ENCODE measurements at regions not wholly inside any gene's neighbourhood (a gene's known extent, or its start where the extent isn't known, plus 50 kb on each side); places are given as distances from the start of the nearest gene placed in this dataset.
A peak's percentile ranks its signal among the peaks of the same experiment; 100 is the strongest.
"Not testable (repeated sequence)": the region's sequence is repeated elsewhere in the genome, so short reads cannot be mapped to it uniquely, and the experiment has no call there.

- DNase-seq = no peak
- no peaks in the 10 kb centered on the region for H3K27me3 ChIP-seq (ENCODE audit: control insufficient read depth, insufficient read depth, low read length)
- H3K36me3 ChIP-seq (replicated peaks; ENCODE audit: control insufficient read depth, insufficient read depth, low read length) = no peaks in the 10 kb centered on the region
- no peak overlapping the region for H3K4me3 ChIP-seq (ENCODE audit: insufficient read depth, low read depth, low read length)
Observed at GRCh38 chr1:98575955-98576354, 85.6 kb upstream of the SNX7 start.

GRCh38 chr1:98565951-98566350 is 95.6 kb upstream of the SNX7 start:
- H3K36me3 ChIP-seq (replicated peaks; ENCODE audit: control insufficient read depth, insufficient read depth, low read length) = no peaks in the 10 kb centered on the region
- DNase-seq = no peak
- H3K4me3 ChIP-seq (ENCODE audit: insufficient read depth, low read depth, low read length) = no peak overlapping the region
- no peaks in the 10 kb centered on the region for H3K27me3 ChIP-seq (ENCODE audit: control insufficient read depth, insufficient read depth, low read length)

GRCh38 chr1:98559291-98559690 is 102.2 kb upstream of the SNX7 start:
- Histone ChIP-seq H3K27me3 (ENCODE audit: control insufficient read depth, insufficient read depth, low read length) (no peaks in the 10 kb centered on the region; the same call in 1 of the 2 replicates), H3K4me3 (ENCODE audit: insufficient read depth, low read depth, low read length) (no peak overlapping the region), H3K36me3 (replicated peaks; ENCODE audit: control insufficient read depth, insufficient read depth, low read length) (no peaks in the 10 kb centered on the region)
- DNase-seq = no peak

- no peaks in the 10 kb centered on the region for H3K36me3 ChIP-seq (replicated peaks; ENCODE audit: control insufficient read depth, insufficient read depth, low read length)
- H3K4me3 ChIP-seq (ENCODE audit: insufficient read depth, low read depth, low read length) = no peak overlapping the region
- peak; percentile 4 for DNase-seq
- no peaks in the 10 kb centered on the region; the same call in none of the 2 replicates for H3K27me3 ChIP-seq (ENCODE audit: control insufficient read depth, insufficient read depth, low read length)
Observed at GRCh38 chr1:98557895-98558294, 103.6 kb upstream of the SNX7 start.

GRCh38 chr1:98556521-98557158 is 104.9 kb upstream of the SNX7 start:
- DNase-seq = peak; percentile 6
- Histone ChIP-seq H3K4me3 (ENCODE audit: insufficient read depth, low read depth, low read length) (no peak overlapping the region), H3K27me3 (ENCODE audit: control insufficient read depth, insufficient read depth, low read length) (no peaks in the 10 kb centered on the region; the same call in none of the 2 replicates), H3K36me3 (replicated peaks; ENCODE audit: control insufficient read depth, insufficient read depth, low read length) (no peaks in the 10 kb centered on the region)

- Histone ChIP-seq H3K27me3 (ENCODE audit: control insufficient read depth, insufficient read depth, low read length) (no peaks in the 10 kb centered on the region; the same call in none of the 2 replicates), H3K36me3 (replicated peaks; ENCODE audit: control insufficient read depth, insufficient read depth, low read length) (no peaks in the 10 kb centered on the region), H3K4me3 (ENCODE audit: insufficient read depth, low read depth, low read length) (no peak overlapping the region)
- DNase-seq = no peak
Observed at GRCh38 chr1:98555814-98556213, 105.7 kb upstream of the SNX7 start.

- not testable (repeated sequence) for DNase-seq; H3K4me3 ChIP-seq (ENCODE audit: insufficient read depth, low read depth, low read length); H3K27me3 ChIP-seq (ENCODE audit: control insufficient read depth, insufficient read depth, low read length); H3K36me3 ChIP-seq (replicated peaks; ENCODE audit: control insufficient read depth, insufficient read depth, low read length)
Observed at GRCh38 chr1:98552576-98553074, 108.9 kb upstream of the SNX7 start.

GRCh38 chr1:98550076-98550475 is 111.4 kb upstream of the SNX7 start:
- no peak for DNase-seq
- Histone ChIP-seq H3K4me3 (ENCODE audit: insufficient read depth, low read depth, low read length) (no peak overlapping the region), H3K36me3 (replicated peaks; ENCODE audit: control insufficient read depth, insufficient read depth, low read length) (no peaks in the 10 kb centered on the region), H3K27me3 (ENCODE audit: control insufficient read depth, insufficient read depth, low read length) (no peaks in the 10 kb centered on the region; the same call in 1 of the 2 replicates)

GRCh38 chr1:98546319-98546718 is 115.2 kb upstream of the SNX7 start:
- no peaks in the 10 kb centered on the region for H3K27me3 ChIP-seq (ENCODE audit: control insufficient read depth, insufficient read depth, low read length)
- DNase-seq = no peak
- no peak overlapping the region for H3K4me3 ChIP-seq (ENCODE audit: insufficient read depth, low read depth, low read length)
- no peaks in the 10 kb centered on the region for H3K36me3 ChIP-seq (replicated peaks; ENCODE audit: control insufficient read depth, insufficient read depth, low read length)

- Histone ChIP-seq H3K36me3 (replicated peaks; ENCODE audit: control insufficient read depth, insufficient read depth, low read length) (no peaks in the 10 kb centered on the region), H3K4me3 (ENCODE audit: insufficient read depth, low read depth, low read length) (no peak overlapping the region), H3K27me3 (ENCODE audit: control insufficient read depth, insufficient read depth, low read length) (no peaks in the 10 kb centered on the region)
- DNase-seq = no peak
Observed at GRCh38 chr1:98538106-98538505, 123.4 kb upstream of the SNX7 start.

- H3K4me3 ChIP-seq (ENCODE audit: insufficient read depth, low read depth, low read length) = no peak overlapping the region
- H3K36me3 ChIP-seq (replicated peaks; ENCODE audit: control insufficient read depth, insufficient read depth, low read length) = no peaks in the 10 kb centered on the region
- DNase-seq = no peak
- no peaks in the 10 kb centered on the region for H3K27me3 ChIP-seq (ENCODE audit: control insufficient read depth, insufficient read depth, low read length)
Observed at GRCh38 chr1:98523256-98523655, 138.3 kb upstream of the SNX7 start.

- Histone ChIP-seq H3K36me3 (replicated peaks; ENCODE audit: control insufficient read depth, insufficient read depth, low read length) (no peaks in the 10 kb centered on the region), H3K4me3 (ENCODE audit: insufficient read depth, low read depth, low read length) (no peak overlapping the region), H3K27me3 (ENCODE audit: control insufficient read depth, insufficient read depth, low read length) (no peaks in the 10 kb centered on the region)
- no peak for DNase-seq
Observed at GRCh38 chr1:98516306-98516705, 145.2 kb upstream of the SNX7 start.

- H3K36me3 ChIP-seq (replicated peaks; ENCODE audit: control insufficient read depth, insufficient read depth, low read length) = no peaks in the 10 kb centered on the region
- no peak overlapping the region for H3K4me3 ChIP-seq (ENCODE audit: insufficient read depth, low read depth, low read length)
- no peak for DNase-seq
- H3K27me3 ChIP-seq (ENCODE audit: control insufficient read depth, insufficient read depth, low read length) = no peaks in the 10 kb centered on the region
Observed at GRCh38 chr1:98515744-98516143, 145.8 kb upstream of the SNX7 start.

GRCh38 chr1:98512216-98512615 is 149.3 kb upstream of the SNX7 start:
- H3K4me3 ChIP-seq (ENCODE audit: insufficient read depth, low read depth, low read length); DNase-seq; H3K36me3 ChIP-seq (replicated peaks; ENCODE audit: control insufficient read depth, insufficient read depth, low read length); H3K27me3 ChIP-seq (ENCODE audit: control insufficient read depth, insufficient read depth, low read length): not testable (repeated sequence)

GRCh38 chr1:98503771-98504170 is 157.8 kb upstream of the SNX7 start:
- no peak for DNase-seq
- H3K27me3 ChIP-seq (ENCODE audit: control insufficient read depth, insufficient read depth, low read length) = no peaks in the 10 kb centered on the region
- H3K36me3 ChIP-seq (replicated peaks; ENCODE audit: control insufficient read depth, insufficient read depth, low read length) = no peaks in the 10 kb centered on the region
- no peak overlapping the region for H3K4me3 ChIP-seq (ENCODE audit: insufficient read depth, low read depth, low read length)

- H3K27me3 ChIP-seq (ENCODE audit: control insufficient read depth, insufficient read depth, low read length) = no peaks in the 10 kb centered on the region
- H3K36me3 ChIP-seq (replicated peaks; ENCODE audit: control insufficient read depth, insufficient read depth, low read length) = no peaks in the 10 kb centered on the region
- no peak overlapping the region for H3K4me3 ChIP-seq (ENCODE audit: insufficient read depth, low read depth, low read length)
- DNase-seq = no peak
Observed at GRCh38 chr1:98502937-98503336, 158.6 kb upstream of the SNX7 start.
